Activated gamma-delta T cell treated with anti-CD3 and anti-CD28 coated beads, Interleukin-2, amount 50 U/mL, for 16 hours (primary cell): ENCODE measurements at regions not wholly inside any gene's neighbourhood (a gene's known extent, or its start where the extent isn't known, plus 50 kb on each side); places are given as distances from the start of the nearest gene placed in this dataset.

Experiments used
- DNase-seq: peaks from one replicate; pipeline ENCODE4 v3.0.0-alpha.2; 2020; ENCODE audit warnings: low read depth

DNA sequence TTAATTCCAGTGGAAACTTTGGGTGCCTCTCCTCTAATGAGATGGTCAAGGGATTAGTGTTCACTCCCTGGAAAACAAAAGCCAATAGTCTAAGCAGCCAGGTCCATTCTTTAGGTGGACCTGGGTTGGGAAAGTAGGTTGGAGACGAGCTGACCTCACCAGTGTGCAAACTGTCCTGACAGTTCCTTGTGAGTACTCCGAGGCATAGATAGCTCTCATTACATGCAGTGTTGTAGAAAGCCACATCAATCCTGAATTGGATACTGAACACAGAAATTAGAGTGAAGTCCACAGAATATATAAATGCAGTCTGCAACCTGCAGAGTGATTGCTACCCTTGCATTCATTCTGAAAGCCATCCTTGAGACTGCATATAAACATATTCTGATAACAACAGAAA is 675.1 kb upstream of the CXADR start:
- no peak for DNase-seq

- DNase-seq, result no peak
Observed at GRCh38 chr21:16838331-16838730, 674.5 kb upstream of the CXADR start.

- no peak for DNase-seq
Observed at GRCh38 chr21:16840538-16840937, 672.3 kb upstream of the CXADR start.

GRCh38 chr21:16841975-16842695 is 670.7 kb upstream of the CXADR start:
- DNase-seq, result no peak

DNA sequence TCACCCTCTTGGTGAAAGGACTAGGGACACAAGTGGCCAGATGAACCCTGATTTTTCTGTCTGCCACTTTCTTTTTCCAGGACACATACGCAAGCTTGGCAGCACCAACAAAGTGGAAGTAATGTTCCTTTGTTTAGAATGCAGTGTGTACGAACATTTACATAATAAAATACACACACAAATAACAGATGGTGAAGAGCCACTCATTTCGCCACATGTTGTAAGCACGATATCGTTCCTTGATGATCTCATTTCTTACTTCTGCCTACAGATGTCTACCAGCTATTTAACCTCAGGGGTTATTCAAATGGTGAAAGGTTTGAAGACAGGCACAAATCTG is 670.2 kb upstream of the CXADR start:
- no peak for DNase-seq

DNA sequence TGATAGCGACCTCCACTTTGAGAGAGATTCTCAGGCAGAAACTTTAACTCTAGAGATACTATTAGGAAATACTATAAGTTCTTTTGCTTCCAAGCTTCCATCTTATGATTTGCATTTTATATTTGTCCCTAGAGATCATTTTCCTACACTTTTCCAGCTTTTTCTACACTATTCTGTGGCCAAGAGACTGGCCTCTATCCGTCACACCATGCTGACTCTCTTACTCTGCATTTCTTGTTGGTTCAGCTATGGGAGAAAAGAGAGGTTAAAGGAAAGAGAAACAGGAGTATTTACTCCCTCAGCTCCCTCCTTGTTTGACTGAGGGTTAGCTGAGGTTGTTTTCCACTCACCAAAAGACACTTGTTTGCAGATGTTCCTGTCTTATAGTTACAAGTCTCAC is 665.6 kb upstream of the CXADR start:
- DNase-seq, result no peak

DNA sequence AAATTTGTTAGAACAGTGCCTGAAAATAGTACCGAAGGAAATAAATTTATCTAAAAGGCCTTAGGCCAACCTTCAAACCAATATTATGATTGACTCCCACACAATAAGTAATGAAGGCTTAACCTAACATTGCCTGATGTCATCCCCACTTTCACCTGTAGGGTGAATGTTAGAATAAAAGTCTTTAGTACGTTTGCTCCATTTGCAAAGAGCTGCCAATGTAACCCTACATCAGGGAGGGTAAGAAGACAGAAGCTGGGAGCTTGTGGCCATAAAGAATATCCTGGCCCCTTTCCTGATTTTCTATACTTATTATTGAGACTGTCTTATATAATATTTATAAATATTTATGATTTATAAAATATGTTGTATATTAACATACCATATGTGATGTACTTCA is 661.8 kb upstream of the CXADR start:
- DNase-seq, result no peak

- no peak for DNase-seq
Observed at GRCh38 chr21:16855164-16855667, 657.6 kb upstream of the CXADR start.

DNA sequence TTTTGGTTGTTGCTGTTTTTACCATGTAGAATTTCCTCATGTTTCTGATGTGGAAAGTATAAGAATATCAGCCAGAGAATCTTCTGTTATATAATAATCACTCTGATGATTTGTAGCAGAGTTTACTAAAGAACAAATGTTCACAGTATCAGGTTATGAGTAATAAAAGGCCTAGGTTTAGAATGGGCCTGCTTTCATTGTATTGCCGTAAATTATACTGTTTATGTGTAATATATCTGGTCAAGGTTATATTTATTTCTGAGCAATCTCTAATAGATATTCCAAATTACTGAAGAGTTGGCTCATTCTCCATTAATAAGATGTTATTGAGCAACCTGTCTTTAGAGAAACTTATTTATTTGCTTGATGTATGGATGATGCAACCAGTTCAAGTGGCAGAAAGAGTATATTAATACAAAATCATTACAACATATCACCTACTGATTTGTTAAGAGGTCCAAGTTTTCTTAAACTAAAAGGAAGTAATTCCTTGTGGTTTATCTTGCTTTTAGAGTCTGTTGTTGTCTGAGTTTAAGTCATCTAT is 649.4 kb upstream of the CXADR start:
- no peak for DNase-seq

GRCh38 chr21:16863908-16864307 is 648.9 kb upstream of the CXADR start:
- no peak for DNase-seq

- DNase-seq, result no peak
Observed at GRCh38 chr21:16865632-16866031, 647.2 kb upstream of the CXADR start.

DNA sequence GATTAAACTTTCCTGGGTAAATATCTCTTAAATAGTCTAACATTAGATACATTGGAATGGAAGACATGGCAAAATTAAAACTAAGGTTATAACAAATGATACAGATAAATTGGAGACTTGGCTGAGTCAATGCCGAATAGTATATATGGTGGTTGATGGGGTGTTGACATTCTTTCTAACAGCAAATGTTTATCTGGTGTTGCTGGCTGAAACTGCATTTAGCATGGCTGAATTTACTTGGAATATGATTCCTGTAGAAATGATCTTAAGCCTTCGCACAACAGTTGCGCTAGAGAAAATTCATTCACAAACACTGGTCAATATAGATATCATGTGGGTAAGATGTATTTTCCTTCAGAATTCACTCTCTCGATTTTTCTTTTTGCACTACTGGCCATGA is 646.0 kb upstream of the CXADR start:
- DNase-seq, result no peak

- DNase-seq, result no peak
Observed at GRCh38 chr21:16870103-16870502, 642.7 kb upstream of the CXADR start.

GRCh38 chr21:16872616-16873015 is 640.2 kb upstream of the CXADR start:
- DNase-seq, result no peak

GRCh38 chr21:16873176-16873575 is 639.7 kb upstream of the CXADR start:
- no peak for DNase-seq

- DNase-seq, result no peak
Observed at GRCh38 chr21:16873596-16873995, 639.2 kb upstream of the CXADR start.

GRCh38 chr21:16879479-16879878 is 633.4 kb upstream of the CXADR start:
- DNase-seq, result no peak

DNA sequence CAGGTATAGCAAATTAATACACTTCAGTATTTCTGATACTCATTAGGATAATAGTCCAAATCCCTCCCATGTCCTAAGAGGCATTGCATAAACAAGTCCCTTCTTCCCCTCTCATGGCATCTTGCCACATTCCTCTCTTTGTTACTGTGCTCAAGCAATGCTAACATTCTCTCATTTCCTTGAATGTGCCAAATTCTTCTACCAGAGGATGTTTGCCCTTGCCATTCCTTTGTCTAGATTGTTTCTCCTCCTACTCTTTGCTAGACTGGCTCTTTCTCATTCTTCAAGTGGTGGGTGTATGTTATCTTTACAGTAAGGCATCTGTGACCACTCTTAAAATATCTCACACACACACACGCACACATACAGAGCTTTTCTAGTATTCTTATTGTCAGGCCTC is 621.0 kb upstream of the CXADR start:
- no peak for DNase-seq

DNA sequence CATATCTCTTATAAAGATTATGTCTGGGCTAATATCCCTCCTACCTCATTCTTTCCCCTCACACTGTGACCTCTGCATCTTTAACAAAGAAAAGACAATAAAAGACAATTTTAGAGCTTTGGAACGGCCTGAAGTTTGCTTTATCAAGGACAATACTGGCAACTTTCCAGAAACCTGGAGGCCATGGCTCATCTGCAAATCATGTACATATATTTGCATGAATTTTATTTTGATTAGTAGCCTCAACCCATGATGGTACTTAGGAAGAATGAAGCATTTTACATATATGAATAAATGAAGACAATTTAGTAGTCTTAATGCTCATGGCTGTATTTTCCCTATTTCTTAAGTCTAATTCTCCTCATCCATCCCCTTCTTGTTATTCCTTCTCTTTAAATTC is 612.2 kb upstream of the CXADR start:
- no peak for DNase-seq

- DNase-seq, result no peak
Observed at GRCh38 chr21:16908077-16908476, 604.8 kb upstream of the CXADR start.

GRCh38 chr21:16910435-16911165 is 602.2 kb upstream of the CXADR start:
- no peak for DNase-seq

- no peak for DNase-seq
Observed at GRCh38 chr21:16911166-16911607, 601.7 kb upstream of the CXADR start.

DNA sequence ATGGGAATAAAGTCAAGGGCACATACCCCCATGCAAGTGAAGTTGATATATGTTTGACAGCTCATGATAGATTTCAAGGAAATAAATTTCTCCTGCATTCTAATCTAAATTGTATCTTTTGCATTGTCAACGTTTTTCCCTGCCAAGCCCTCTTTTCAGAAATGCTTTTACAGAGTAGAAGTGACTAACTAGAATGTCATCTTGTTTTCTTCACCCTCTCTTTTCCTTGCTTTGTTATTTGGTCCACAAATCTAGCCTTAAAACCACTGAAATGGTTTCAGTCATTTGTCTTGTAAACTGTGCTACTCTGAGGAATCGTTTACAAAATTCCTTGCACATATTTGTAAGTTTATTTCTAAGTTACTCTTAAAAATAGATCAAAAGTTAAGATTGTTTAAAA is 600.8 kb upstream of the CXADR start:
- no peak for DNase-seq
